GM12878 (cell line): ENCODE measurements at regions not wholly inside any gene's neighbourhood (a gene's known extent, or its start where the extent isn't known, plus 50 kb on each side); places are given as distances from the start of the nearest gene placed in this dataset.

ENCODE experiments used
- ASH2L ChIP-seq: fragments of 300-600, 200-600 bp; sonication (generic); IDR thresholded peaks from 2 replicates; pipeline ENCODE4 v1.6.1; 2017; ENCODE audit warnings: low read depth, mild to moderate bottlenecking, borderline replicate concordance
- CEBPZ ChIP-seq: fragments of 150-350 bp; IDR thresholded peaks from 2 replicates; pipeline ENCODE4 v1.6.1; 2016; ENCODE audit warnings: low read depth, low read length
- EZH2 ChIP-seq: IDR thresholded peaks from 2 replicates; pipeline ENCODE4 v1.6.1; 2012; ENCODE audit warnings: low read depth, mild to moderate bottlenecking, control low read depth, inconsistent platforms, low read length, borderline replicate concordance; ENCODE audit not compliant: control insufficient read depth
- IRF3 ChIP-seq: fragments of 450-650 bp; IDR thresholded peaks from 2 replicates; pipeline ENCODE4 v1.6.1; 2014; ENCODE audit warnings: mild to moderate bottlenecking
- MTA3 ChIP-seq: IDR thresholded peaks from 2 replicates; pipeline ENCODE4 v1.6.1; 2012; ENCODE audit warnings: low read length, inconsistent platforms, borderline replicate concordance
- REST ChIP-seq: IDR thresholded peaks from 2 replicates; pipeline ENCODE4 v1.6.1; 2012; ENCODE audit warnings: mild to moderate bottlenecking, low read depth, low read length
- TCF12 ChIP-seq: IDR thresholded peaks from 2 replicates; pipeline ENCODE4 v1.6.1; 2011; ENCODE audit warnings: low read depth, mild to moderate bottlenecking, low read length
- ZNF687 ChIP-seq: fragments of 450-650 bp; IDR thresholded peaks from 2 replicates; pipeline ENCODE4 v1.6.1; 2017; ENCODE audit warnings: mild to moderate bottlenecking, moderate library complexity

GRCh38 chr9:120326049-120326693, 253.8 kb downstream of the CDK5RAP2 start (continued):
- TF ChIP-seq REST (no peak), EZH2 (no peak), MTA3 (no peak), TCF12 (no peak), ZNF687 (no peak), ASH2L (no peak), IRF3 (no peak), CEBPZ (no peak)
